GM18858 (cell line): ENCODE measurements at regions not wholly inside any gene's neighbourhood (a gene's known extent, or its start where the extent isn't known, plus 50 kb on each side); places are given as distances from the start of the nearest gene placed in this dataset.
"Not testable (repeated sequence)": the region's sequence is repeated elsewhere in the genome, so short reads cannot be mapped to it uniquely, and the experiment has no call there.

ENCODE experiments used
- ATAC-seq: cut with Tn5 transposase; IDR thresholded peaks from one replicate; pipeline ENCODE4 v1.9.1; 2021; ENCODE audit not compliant: unreplicated experiment

GRCh38 chr10:22825841-22826240 is 102.0 kb upstream of the ARMC3 start:
- no peak for ATAC-seq

- no peak for ATAC-seq
These were observed 102.9 kb upstream of the ARMC3 start for GRCh38 chr10:22824984-22825383.

GRCh38 chr10:22824520-22824919 is 103.3 kb upstream of the ARMC3 start:
- ATAC-seq: no peak

GRCh38 chr10:22823109-22823508 is 104.7 kb upstream of the ARMC3 start:
- no peak for ATAC-seq

GRCh38 chr10:22821921-22822320 is 105.9 kb upstream of the ARMC3 start:
- not testable (repeated sequence) for ATAC-seq

- no peak for ATAC-seq
These were observed 106.4 kb upstream of the ARMC3 start for GRCh38 chr10:22821501-22821900.

GRCh38 chr10:22816298-22816653 is 101.9 kb upstream of the PIP4K2A start:
- ATAC-seq: no peak

- ATAC-seq: no peak
These were observed 96.5 kb upstream of the PIP4K2A start for GRCh38 chr10:22810643-22811465.

GRCh38 chr10:22807238-22807637 is 92.9 kb upstream of the PIP4K2A start:
- ATAC-seq: no peak

- no peak for ATAC-seq
These were observed 90.9 kb upstream of the PIP4K2A start for GRCh38 chr10:22805304-22805703.

GRCh38 chr10:22803261-22803885 is 89.0 kb upstream of the PIP4K2A start:
- ATAC-seq: no peak

GRCh38 chr10:22801785-22802184 is 87.4 kb upstream of the PIP4K2A start:
- ATAC-seq: no peak

- ATAC-seq: not testable (repeated sequence)
These were observed 83.4 kb upstream of the PIP4K2A start for GRCh38 chr10:22797796-22798195.

GRCh38 chr10:22795546-22795945 is 81.2 kb upstream of the PIP4K2A start:
- ATAC-seq: no peak

GRCh38 chr10:22792161-22792560 is 77.8 kb upstream of the PIP4K2A start:
- no peak for ATAC-seq

GRCh38 chr10:22791665-22792064 is 77.3 kb upstream of the PIP4K2A start:
- no peak for ATAC-seq

- no peak for ATAC-seq
These were observed 70.3 kb upstream of the PIP4K2A start for GRCh38 chr10:22784668-22785067.

- no peak for ATAC-seq
These were observed 69.4 kb upstream of the PIP4K2A start for GRCh38 chr10:22783807-22784206.

- no peak for ATAC-seq
These were observed 66.1 kb upstream of the PIP4K2A start for GRCh38 chr10:22780474-22780885.

GRCh38 chr10:22779331-22780019 is 65.1 kb upstream of the PIP4K2A start:
- no peak for ATAC-seq

GRCh38 chr10:22774102-22774501 is 59.7 kb upstream of the PIP4K2A start:
- no peak for ATAC-seq

- ATAC-seq: not testable (repeated sequence)
These were observed 57.3 kb upstream of the PIP4K2A start for GRCh38 chr10:22771631-22772030.
